ENCODE measurements at regions not wholly inside any gene's neighbourhood (a gene's known extent, or its start where the extent isn't known, plus 50 kb on each side); places are given as distances from the start of the nearest gene placed in this dataset.

- Histone ChIP-seq H3K4me3 (no peak overlapping the region), H3K4me1 (no peaks in the 10 kb centered on the region), H3K9me3 (no peaks in the 10 kb centered on the region), H3K27ac (no peak overlapping the region), H3K36me3 (no peaks in the 10 kb centered on the region), H3K27me3 (no peaks in the 10 kb centered on the region)
- TF ChIP-seq EP300 (IDR thresholded peaks at IDR 0.05) (no peak), POLR2AphosphoS5 (IDR thresholded peaks at IDR 0.05) (no peak), CTCF (IDR thresholded peaks at IDR 0.05) (no peak), POLR2A (IDR thresholded peaks at IDR 0.05) (no peak)
- ATAC-seq (ENCODE audit: low FRiP score in 2 of 2) (no peak), DNase-seq (no peak)
- 37 to 39% methylated on average over 3 of the region's 3 CpGs for WGBS, 2 donors
Measured at GRCh38 chr1:95321531-95321930, 87.5 kb downstream of the RWDD3 start.

DNA sequence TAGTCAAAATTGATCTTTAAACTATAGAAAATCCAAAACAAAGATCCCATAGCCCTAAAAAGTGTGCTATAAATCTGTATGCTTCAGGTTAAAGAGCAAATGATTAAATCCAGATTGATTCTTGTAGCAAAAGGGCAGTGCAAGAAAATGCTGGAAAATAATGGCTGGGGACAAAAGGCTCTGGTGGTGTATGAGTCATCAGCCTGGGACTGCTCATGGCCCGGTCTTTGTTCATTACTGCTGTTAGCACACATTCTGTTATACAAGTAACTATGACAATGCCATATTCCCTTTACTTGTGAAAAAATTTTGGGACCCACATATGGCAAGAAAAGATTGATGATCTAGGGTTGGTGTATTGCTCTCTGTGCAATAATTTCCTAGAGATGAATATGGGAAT lies 89.1 kb downstream of the RWDD3 start:
- TF ChIP-seq CTCF (IDR thresholded peaks at IDR 0.05), result no peak
- no peak for TF ChIP-seq POLR2AphosphoS5 (IDR thresholded peaks at IDR 0.05)
- TF ChIP-seq POLR2A (IDR thresholded peaks at IDR 0.05), result no peak
- TF ChIP-seq EP300 (IDR thresholded peaks at IDR 0.05), result no peak
- H3K27ac ChIP-seq, result no peak overlapping the region
- H3K4me1 ChIP-seq, result no peaks in the 10 kb centered on the region
- peak in 1 of 2 donors; percentile 58 for ATAC-seq (ENCODE audit: low FRiP score in 2 of 2)
- H3K27me3 ChIP-seq, result no peaks in the 10 kb centered on the region
- DNase-seq, result no peak
- no peaks in the 10 kb centered on the region for H3K9me3 ChIP-seq
- H3K36me3 ChIP-seq, result no peaks in the 10 kb centered on the region
- 60 to 78% methylated on average over 1 of the region's 1 CpG for WGBS, 2 donors
- H3K4me3 ChIP-seq, result no peak overlapping the region

DNA sequence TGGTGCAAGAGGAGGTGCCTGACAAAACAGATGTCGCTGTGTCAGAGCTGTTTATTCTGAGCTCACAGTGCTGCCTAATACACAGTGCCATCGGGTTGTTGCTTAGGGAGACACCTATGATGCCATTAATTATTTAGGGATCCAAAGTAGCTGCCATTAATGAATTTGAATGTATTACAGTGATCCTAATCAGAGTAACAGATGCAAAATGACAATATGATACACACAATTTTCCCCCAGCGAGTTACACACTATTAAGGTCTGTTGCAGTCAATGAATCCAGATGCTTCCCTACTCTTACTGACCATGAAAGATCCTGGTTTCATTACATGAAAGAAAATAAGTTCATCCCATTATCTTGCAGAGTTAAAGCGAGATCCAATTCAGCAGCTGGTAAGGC lies 91.3 kb downstream of the RWDD3 start:
- no peak for DNase-seq
- TF ChIP-seq CTCF (IDR thresholded peaks at IDR 0.05) (no peak), POLR2AphosphoS5 (IDR thresholded peaks at IDR 0.05) (no peak), POLR2A (IDR thresholded peaks at IDR 0.05) (no peak), EP300 (IDR thresholded peaks at IDR 0.05) (no peak)
- H3K9me3 ChIP-seq, result no peaks in the 10 kb centered on the region
- no peaks in the 10 kb centered on the region for H3K36me3 ChIP-seq
- no peaks in the 10 kb centered on the region for H3K27me3 ChIP-seq
- no peak for ATAC-seq (ENCODE audit: low FRiP score in 2 of 2)
- no peaks in the 10 kb centered on the region for H3K4me1 ChIP-seq
- no peak overlapping the region for H3K27ac ChIP-seq
- WGBS, 2 donors, result 76% methylated on average over 4 of the region's 4 CpGs
- no peak overlapping the region for H3K4me3 ChIP-seq

DNA sequence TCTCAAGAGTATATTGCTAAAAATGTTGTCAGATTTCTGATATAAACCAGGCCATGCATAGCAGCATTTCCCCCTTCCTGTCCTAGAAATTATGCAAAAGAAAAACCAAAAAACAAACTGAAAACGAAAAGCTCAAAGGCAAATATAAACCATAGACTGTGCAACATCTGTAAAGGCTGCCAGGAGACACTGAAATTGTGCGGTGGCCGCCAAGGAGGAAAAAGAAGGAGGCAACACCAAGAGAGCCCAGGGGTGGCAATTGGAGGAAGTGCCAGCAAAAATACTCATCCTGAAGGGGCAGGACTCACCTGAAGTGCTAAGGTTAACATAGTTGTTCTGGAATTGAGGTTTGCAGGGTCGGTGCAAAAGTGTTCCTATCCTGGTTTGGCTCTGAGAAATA lies 92.0 kb downstream of the RWDD3 start:
- H3K9me3 ChIP-seq, result no peaks in the 10 kb centered on the region
- H3K27me3 ChIP-seq, result no peaks in the 10 kb centered on the region
- no peak overlapping the region for H3K4me3 ChIP-seq
- H3K4me1 ChIP-seq, result no peaks in the 10 kb centered on the region
- DNase-seq (no peak), ATAC-seq (ENCODE audit: low FRiP score in 2 of 2) (no peak)
- H3K36me3 ChIP-seq, result no peaks in the 10 kb centered on the region
- no peak for TF ChIP-seq POLR2A (IDR thresholded peaks at IDR 0.05)
- no peak for TF ChIP-seq POLR2AphosphoS5 (IDR thresholded peaks at IDR 0.05)
- TF ChIP-seq EP300 (IDR thresholded peaks at IDR 0.05), result no peak
- no peak for TF ChIP-seq CTCF (IDR thresholded peaks at IDR 0.05)
- no peak overlapping the region for H3K27ac ChIP-seq
- WGBS, 2 donors, result 55 to 67% methylated on average over 4 of the region's 4 CpGs

- no peak overlapping the region for H3K4me3 ChIP-seq
- TF ChIP-seq EP300 (IDR thresholded peaks at IDR 0.05) (no peak), POLR2A (IDR thresholded peaks at IDR 0.05) (no peak), POLR2AphosphoS5 (IDR thresholded peaks at IDR 0.05) (no peak), CTCF (IDR thresholded peaks at IDR 0.05) (no peak)
- ATAC-seq (ENCODE audit: low FRiP score in 2 of 2), result no peak
- no peaks in the 10 kb centered on the region for H3K27me3 ChIP-seq
- no peaks in the 10 kb centered on the region for H3K4me1 ChIP-seq
- H3K36me3 ChIP-seq, result no peaks in the 10 kb centered on the region
- WGBS, 2 donors, result 89 to 95% methylated on average over 1 of the region's 1 CpG
- H3K9me3 ChIP-seq, result no peaks in the 10 kb centered on the region
- no peak for DNase-seq
- H3K27ac ChIP-seq, result no peak overlapping the region
Measured at GRCh38 chr1:95332754-95333153, 98.7 kb downstream of the RWDD3 start.

Measured in upper lobe of left lung (tissue), 6 donors.